NB4 (cell line): ENCODE measurements at regions not wholly inside any gene's neighbourhood (a gene's known extent, or its start where the extent isn't known, plus 50 kb on each side); places are given as distances from the start of the nearest gene placed in this dataset.
"Not testable (repeated sequence)": the region's sequence is repeated elsewhere in the genome, so short reads cannot be mapped to it uniquely, and the experiment has no call there.

Source experiments
- MYC ChIP-seq: IDR thresholded peaks from 2 replicates; pipeline ENCODE4 v1.6.1; 2011; ENCODE audit warnings: low read depth, low read length
- POLR2A ChIP-seq: IDR thresholded peaks from 2 replicates; pipeline ENCODE4 v1.6.1; 2011; ENCODE audit warnings: mild to moderate bottlenecking; ENCODE audit not compliant: insufficient read length; ENCODE audit errors: extremely low read depth
- TF ChIP-seq, protein P1 (sequence below): IDR thresholded peaks from one replicate; pipeline ENCODE4 v1.5.1; 2012; ENCODE audit warnings: low read depth, low read length

DNA sequence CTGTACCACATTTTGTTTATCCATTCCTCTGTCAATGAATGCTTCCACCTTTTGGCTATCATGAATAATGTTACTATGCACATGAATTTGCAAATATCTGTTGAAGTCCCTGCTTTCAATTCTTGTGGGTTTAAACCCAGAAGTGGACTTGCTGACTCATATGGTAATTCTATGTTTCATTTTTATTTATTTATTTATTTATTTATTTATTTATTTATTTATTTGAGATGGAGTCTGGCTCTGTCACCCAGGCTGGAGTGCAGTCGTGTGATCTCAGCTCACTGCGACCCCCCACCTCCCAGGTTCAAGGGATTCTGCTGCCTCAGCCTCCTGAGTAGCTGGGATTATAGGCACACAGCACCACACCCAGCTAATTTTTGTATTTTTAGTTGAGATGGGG lies 664.3 kb downstream of the KCNJ18 start:
- TF ChIP-seq, protein P1, sequence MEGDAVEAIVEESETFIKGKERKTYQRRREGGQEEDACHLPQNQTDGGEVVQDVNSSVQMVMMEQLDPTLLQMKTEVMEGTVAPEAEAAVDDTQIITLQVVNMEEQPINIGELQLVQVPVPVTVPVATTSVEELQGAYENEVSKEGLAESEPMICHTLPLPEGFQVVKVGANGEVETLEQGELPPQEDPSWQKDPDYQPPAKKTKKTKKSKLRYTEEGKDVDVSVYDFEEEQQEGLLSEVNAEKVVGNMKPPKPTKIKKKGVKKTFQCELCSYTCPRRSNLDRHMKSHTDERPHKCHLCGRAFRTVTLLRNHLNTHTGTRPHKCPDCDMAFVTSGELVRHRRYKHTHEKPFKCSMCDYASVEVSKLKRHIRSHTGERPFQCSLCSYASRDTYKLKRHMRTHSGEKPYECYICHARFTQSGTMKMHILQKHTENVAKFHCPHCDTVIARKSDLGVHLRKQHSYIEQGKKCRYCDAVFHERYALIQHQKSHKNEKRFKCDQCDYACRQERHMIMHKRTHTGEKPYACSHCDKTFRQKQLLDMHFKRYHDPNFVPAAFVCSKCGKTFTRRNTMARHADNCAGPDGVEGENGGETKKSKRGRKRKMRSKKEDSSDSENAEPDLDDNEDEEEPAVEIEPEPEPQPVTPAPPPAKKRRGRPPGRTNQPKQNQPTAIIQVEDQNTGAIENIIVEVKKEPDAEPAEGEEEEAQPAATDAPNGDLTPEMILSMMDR: not testable (repeated sequence)
- TF ChIP-seq POLR2A, MYC: not testable (repeated sequence)
